PFSK-1 (cell line): ENCODE measurements at regions not wholly inside any gene's neighbourhood (a gene's known extent, or its start where the extent isn't known, plus 50 kb on each side); places are given as distances from the start of the nearest gene placed in this dataset.

Experiments used
- FOXP2 ChIP-seq: optimal IDR thresholded peaks from 2 replicates; pipeline ENCODE3; 2011; ENCODE audit warnings: borderline replicate concordance, control low read depth, inconsistent platforms; ENCODE audit not compliant: insufficient read depth; ENCODE audit errors: extremely low read length, extremely low read depth
- POLR2AphosphoS5 ChIP-seq: IDR thresholded peaks from 2 replicates; pipeline ENCODE4 v1.6.1; 2012; ENCODE audit warnings: low read depth, mild to moderate bottlenecking, control low read depth, low read length, moderate library complexity
- REST ChIP-seq, 2 experiments: IDR thresholded peaks; 2 replicates each; pipeline versions ENCODE4 v1.6.1 to v1.8.0; 2011 to 2012; ENCODE audit warnings: low read depth in 2 of 2, low read length in 2 of 2, control low read depth in 1 of 2, inconsistent platforms in 1 of 2, mild to moderate bottlenecking in 1 of 2, moderate library complexity in 1 of 2; ENCODE audit not compliant: insufficient read depth in 1 of 2
- SIN3A ChIP-seq: IDR thresholded peaks from 2 replicates; pipeline ENCODE4 v1.6.1; 2012; ENCODE audit warnings: mild to moderate bottlenecking, low read length, moderate library complexity, borderline replicate concordance; ENCODE audit not compliant: insufficient read depth
- TAF1 ChIP-seq: IDR thresholded peaks from 2 replicates; pipeline ENCODE4 v1.6.1; 2012; ENCODE audit warnings: low read length, control low read depth, borderline replicate concordance; ENCODE audit not compliant: insufficient read depth

GRCh38 chr21:28016571-28016970, 976.1 kb downstream of the LTN1 start:
- TF ChIP-seq FOXP2 (no peak), POLR2AphosphoS5 (no peak), TAF1 (no peak), SIN3A (no peak), REST (IDR thresholded peaks at IDR 0.05; ENCODE audit: insufficient read depth in 1 of 2, low read depth in 2 of 2, low read length in 2 of 2) (no peak)

GRCh38 chr21:27975514-27975913, 1008.6 kb upstream of the ADAMTS5 start:
- no peak for TF ChIP-seq FOXP2
- no peak for TF ChIP-seq POLR2AphosphoS5
- TF ChIP-seq REST (IDR thresholded peaks at IDR 0.05; ENCODE audit: insufficient read depth in 1 of 2, low read depth in 2 of 2, low read length in 2 of 2) = no peak
- TF ChIP-seq TAF1 = no peak
- TF ChIP-seq SIN3A = no peak

GRCh38 chr21:27954543-27955165, 987.8 kb upstream of the ADAMTS5 start:
- TF ChIP-seq SIN3A (no peak), FOXP2 (no peak), POLR2AphosphoS5 (no peak), REST (IDR thresholded peaks at IDR 0.05; ENCODE audit: insufficient read depth in 1 of 2, low read depth in 2 of 2, low read length in 2 of 2) (no peak), TAF1 (no peak)

- TF ChIP-seq FOXP2 = no peak
- no peak for TF ChIP-seq TAF1
These were observed 986.6 kb upstream of the ADAMTS5 start for GRCh38 chr21:27953340-27954045.

GRCh38 chr21:27885296-27885711, 918.4 kb upstream of the ADAMTS5 start:
- TF ChIP-seq REST (IDR thresholded peaks at IDR 0.05; ENCODE audit: insufficient read depth in 1 of 2, low read depth in 2 of 2, low read length in 2 of 2) = no peak
- no peak for TF ChIP-seq POLR2AphosphoS5
- TF ChIP-seq FOXP2 = no peak
- TF ChIP-seq SIN3A = no peak
- no peak for TF ChIP-seq TAF1
